Stomach smooth muscle (tissue), 2 donors: ENCODE measurements at regions not wholly inside any gene's neighbourhood (a gene's known extent, or its start where the extent isn't known, plus 50 kb on each side); places are given as distances from the start of the nearest gene placed in this dataset.
"Not testable (repeated sequence)": the region's sequence is repeated elsewhere in the genome, so short reads cannot be mapped to it uniquely, and the experiment has no call there.

ENCODE experiments used
- H3K27ac ChIP-seq: one replicate; pipeline ENCODE4 v1.7.0; 2013; ENCODE audit warnings: mild to moderate bottlenecking, low read length, inconsistent platforms
- H3K27me3 ChIP-seq, 2 donors: one replicate each; pipeline ENCODE4 v1.7.0; 2013; ENCODE audit warnings: low read length in 2 of 2; ENCODE audit not compliant: insufficient read depth in 2 of 2, control insufficient read depth in 1 of 2
- H3K36me3 ChIP-seq, 2 donors: one replicate each; pipeline ENCODE4 v1.7.0; 2013; ENCODE audit warnings: low read length in 2 of 2; ENCODE audit not compliant: control insufficient read depth in 2 of 2, insufficient read depth in 2 of 2
- H3K4me1 ChIP-seq: one replicate; pipeline ENCODE4 v1.7.0; 2013; ENCODE audit warnings: low read length; ENCODE audit not compliant: control insufficient read depth, insufficient read depth
- H3K4me3 ChIP-seq, 2 donors: one replicate each; pipeline ENCODE4 v1.7.0; 2013; ENCODE audit warnings: low read length in 2 of 2
- H3K9ac ChIP-seq, 2 donors: one replicate each; pipeline ENCODE4 v1.7.0; 2013; ENCODE audit warnings: low read length in 2 of 2, mild to moderate bottlenecking in 1 of 2
- H3K9me3 ChIP-seq, 2 donors: one replicate each; pipeline ENCODE4 v1.7.0; 2013; ENCODE audit warnings: low read length in 2 of 2; ENCODE audit not compliant: control insufficient read depth in 2 of 2
- donor health status: healthy.
- donor health status: Pancreatic carcinoma.

GRCh38 chr11:103803062-103803461 lies 233.4 kb upstream of the DDI1 start:
- H3K27ac ChIP-seq = no peak overlapping the region

GRCh38 chr11:103805688-103806009 lies 230.8 kb upstream of the DDI1 start:
- Histone ChIP-seq H3K36me3 (no peaks in the 10 kb centered on the region), H3K9ac (no peak overlapping the region), H3K27ac (no peak overlapping the region), H3K9me3 (no peaks in the 10 kb centered on the region), H3K4me1 (no peaks in the 10 kb centered on the region), H3K4me3 (no peak overlapping the region), H3K27me3 (no peaks in the 10 kb centered on the region)

More at GRCh38 chr11:103803062-103803461, 233.4 kb upstream of the DDI1 start:
- no peak overlapping the region for H3K4me3 ChIP-seq
- H3K36me3 ChIP-seq = no peaks in the 10 kb centered on the region
- H3K9ac ChIP-seq = no peak overlapping the region
- H3K27me3 ChIP-seq = no peaks in the 10 kb centered on the region
- H3K9me3 ChIP-seq = no peaks in the 10 kb centered on the region
- no peaks in the 10 kb centered on the region for H3K4me1 ChIP-seq

DNA sequence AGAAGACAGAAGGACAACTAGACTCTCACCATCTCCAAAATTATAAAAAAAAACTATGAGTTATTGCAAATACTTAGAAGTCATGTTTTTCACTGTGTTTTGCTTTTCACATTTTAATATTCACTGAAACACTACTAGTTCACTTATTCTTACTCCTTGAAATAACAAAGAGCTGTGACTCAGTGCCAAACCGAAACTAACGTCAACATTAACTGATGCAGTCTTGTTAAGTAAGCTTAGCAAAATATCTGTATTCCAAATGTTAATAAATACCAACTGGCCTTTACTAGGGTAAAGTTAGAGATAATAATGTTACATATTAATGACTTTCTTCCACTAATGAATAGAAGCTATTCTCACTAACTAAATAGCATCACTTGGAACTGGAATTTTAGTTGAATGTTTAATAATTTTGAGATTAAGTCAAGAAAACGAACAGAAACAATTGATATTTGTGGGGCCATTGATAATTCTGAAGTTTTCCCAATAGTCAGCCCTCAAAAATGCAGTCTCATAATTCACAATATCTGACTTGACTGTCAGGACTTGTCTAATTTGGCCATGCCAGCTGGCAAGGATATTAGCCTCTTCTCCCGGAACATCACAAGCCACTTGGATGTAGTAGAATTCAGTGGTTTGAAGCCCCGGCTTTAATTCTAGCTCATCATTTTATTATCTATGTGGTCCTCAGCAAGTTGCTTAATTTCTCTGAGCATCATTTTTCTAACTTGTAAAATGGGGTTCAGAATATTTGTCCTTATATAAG lies 230.1 kb upstream of the DDI1 start:
- H3K9ac ChIP-seq = no peak overlapping the region
- H3K36me3 ChIP-seq = no peaks in the 10 kb centered on the region
- no peak overlapping the region for H3K27ac ChIP-seq
- H3K4me1 ChIP-seq = no peaks in the 10 kb centered on the region
- no peaks in the 10 kb centered on the region for H3K27me3 ChIP-seq
- no peaks in the 10 kb centered on the region for H3K9me3 ChIP-seq
- H3K4me3 ChIP-seq = no peak overlapping the region

DNA sequence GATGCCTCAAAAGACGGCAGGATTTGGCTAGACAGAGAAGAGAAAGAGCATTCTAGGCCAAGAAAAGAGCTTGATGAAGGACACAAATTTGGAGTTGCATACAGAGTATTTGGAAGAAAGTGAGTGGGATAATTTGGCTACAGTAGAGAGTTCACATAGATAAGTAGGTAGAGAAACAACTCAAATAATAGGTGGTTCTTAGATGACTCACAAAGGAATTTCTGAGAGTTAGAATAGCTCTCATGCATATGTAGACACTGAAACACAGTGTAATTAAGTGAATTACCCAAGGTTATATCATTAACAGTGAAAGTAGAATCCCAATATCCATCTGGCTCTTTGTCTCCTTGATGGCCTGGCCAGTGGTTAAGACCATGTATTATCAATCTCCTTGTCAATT lies 228.6 kb upstream of the DDI1 start:
- H3K4me1 ChIP-seq = no peaks in the 10 kb centered on the region
- no peaks in the 10 kb centered on the region for H3K9me3 ChIP-seq
- H3K9ac ChIP-seq = no peak overlapping the region
- H3K4me3 ChIP-seq = no peak overlapping the region
- no peak overlapping the region for H3K27ac ChIP-seq
- H3K27me3 ChIP-seq = no peaks in the 10 kb centered on the region
- H3K36me3 ChIP-seq = no peaks in the 10 kb centered on the region

- Histone ChIP-seq H3K9ac (no peak overlapping the region), H3K9me3 (no peaks in the 10 kb centered on the region), H3K27ac (no peak overlapping the region), H3K36me3 (no peaks in the 10 kb centered on the region), H3K4me1 (no peaks in the 10 kb centered on the region), H3K27me3 (no peaks in the 10 kb centered on the region), H3K4me3 (no peak overlapping the region)
Measured at GRCh38 chr11:103808252-103808651, 228.2 kb upstream of the DDI1 start.

DNA sequence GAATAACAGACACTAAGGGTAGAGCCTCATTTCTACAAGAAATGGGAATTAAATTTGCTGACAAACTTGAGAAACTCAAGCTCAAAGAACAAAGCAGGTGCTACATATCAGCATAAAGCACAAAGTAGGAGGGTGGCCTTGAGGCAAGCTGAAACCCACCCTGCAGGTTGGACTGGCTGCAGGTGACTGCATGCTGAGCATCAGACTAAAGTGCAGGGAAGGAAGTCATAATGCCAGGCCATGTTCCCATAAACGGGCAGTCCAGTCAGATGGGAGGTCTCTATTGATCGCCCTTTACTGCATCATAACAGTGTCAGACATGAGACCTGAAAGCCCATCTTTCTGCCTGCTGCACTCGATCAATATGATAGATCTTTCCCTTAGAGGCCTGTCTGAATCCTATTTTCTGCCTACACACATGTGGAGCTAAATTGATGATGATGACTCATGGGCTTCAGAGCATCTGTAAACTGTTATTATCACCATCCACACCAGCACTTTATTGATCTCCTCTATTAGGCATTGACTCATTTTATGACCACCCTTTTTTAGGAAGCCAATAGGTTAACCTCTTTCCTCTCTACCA lies 224.5 kb upstream of the DDI1 start:
- Histone ChIP-seq H3K4me3 (no peak overlapping the region), H3K4me1 (no peaks in the 10 kb centered on the region), H3K9ac (no peak overlapping the region), H3K27ac (no peak overlapping the region), H3K36me3 (no peaks in the 10 kb centered on the region), H3K9me3 (no peaks in the 10 kb centered on the region), H3K27me3 (no peaks in the 10 kb centered on the region)

DNA sequence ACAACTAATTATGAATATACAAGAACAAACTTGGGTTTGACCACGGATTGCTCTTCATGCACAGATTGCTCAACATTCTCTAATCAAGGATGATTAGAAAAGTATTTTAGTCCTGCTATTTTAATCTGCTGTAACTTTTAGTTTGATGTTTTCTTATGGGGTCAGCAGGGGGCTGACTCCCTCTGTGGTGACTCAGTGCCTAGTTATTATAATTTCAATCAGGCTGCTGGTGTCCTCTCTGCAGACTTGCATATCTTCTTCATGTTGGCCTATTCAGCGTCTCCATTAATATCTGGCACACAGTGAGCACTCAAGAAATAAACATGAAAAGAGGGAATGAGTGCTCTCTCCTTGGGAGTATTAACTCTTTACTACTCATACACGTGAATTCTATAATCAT lies 223.8 kb upstream of the DDI1 start:
- no peaks in the 10 kb centered on the region for H3K36me3 ChIP-seq
- no peaks in the 10 kb centered on the region for H3K27me3 ChIP-seq
- H3K9me3 ChIP-seq = no peaks in the 10 kb centered on the region
- H3K4me3 ChIP-seq = no peak overlapping the region
- H3K27ac ChIP-seq = no peak overlapping the region
- no peak overlapping the region for H3K9ac ChIP-seq
- no peaks in the 10 kb centered on the region for H3K4me1 ChIP-seq

GRCh38 chr11:103820345-103820744 lies 216.1 kb upstream of the DDI1 start:
- not testable (repeated sequence) for H3K9ac ChIP-seq, H3K4me3 ChIP-seq, H3K27me3 ChIP-seq, H3K27ac ChIP-seq, H3K36me3 ChIP-seq, H3K9me3 ChIP-seq, H3K4me1 ChIP-seq

GRCh38 chr11:103824116-103824515 lies 212.3 kb upstream of the DDI1 start:
- H3K4me3 ChIP-seq = no peak overlapping the region
- no peak overlapping the region for H3K27ac ChIP-seq
- H3K9ac ChIP-seq = no peak overlapping the region
- H3K9me3 ChIP-seq = no peaks in the 10 kb centered on the region
- no peaks in the 10 kb centered on the region for H3K36me3 ChIP-seq
- H3K27me3 ChIP-seq = no peaks in the 10 kb centered on the region
- H3K4me1 ChIP-seq = no peaks in the 10 kb centered on the region

GRCh38 chr11:103825469-103825868 lies 211.0 kb upstream of the DDI1 start:
- Histone ChIP-seq H3K27me3 (no peaks in the 10 kb centered on the region), H3K36me3 (no peaks in the 10 kb centered on the region), H3K27ac (no peak overlapping the region), H3K4me3 (no peak overlapping the region), H3K4me1 (no peaks in the 10 kb centered on the region), H3K9me3 (peaks cover under 1% of the 10 kb centered on the region in 2 donors), H3K9ac (no peak overlapping the region)

DNA sequence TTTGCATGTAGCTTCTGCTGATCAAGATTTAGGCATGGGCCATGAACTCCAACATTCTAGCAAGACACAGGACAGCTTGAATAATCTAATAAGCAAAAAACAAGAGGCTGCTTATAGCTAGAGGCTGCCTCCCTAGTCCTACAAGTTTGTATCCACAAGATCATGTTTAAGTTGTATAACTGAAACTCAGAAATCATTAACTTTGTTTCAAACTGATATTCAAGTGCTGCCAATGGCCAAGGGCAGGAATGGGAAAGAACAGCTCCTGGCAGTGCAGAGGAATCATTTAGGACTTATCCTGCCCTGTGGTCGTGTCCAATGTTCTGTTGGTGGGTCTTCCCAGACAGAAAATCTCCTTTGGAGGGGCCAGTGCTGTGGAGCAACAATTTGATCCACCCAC lies 209.6 kb upstream of the DDI1 start:
- no peaks in the 10 kb centered on the region for H3K36me3 ChIP-seq
- no peaks in the 10 kb centered on the region for H3K27me3 ChIP-seq
- no peaks in the 10 kb centered on the region for H3K4me1 ChIP-seq
- H3K9ac ChIP-seq = no peak overlapping the region
- H3K4me3 ChIP-seq = no peak overlapping the region
- H3K9me3 ChIP-seq = peaks cover 5 to 6% of the 10 kb centered on the region in 2 donors
- H3K27ac ChIP-seq = no peak overlapping the region
